ENCODE measurements at regions not wholly inside any gene's neighbourhood (a gene's known extent, or its start where the extent isn't known, plus 50 kb on each side); places are given as distances from the start of the nearest gene placed in this dataset.

GRCh38 chr4:54863571-54864255, 206.0 kb downstream of the KIT start:
- TF ChIP-seq POLR2A (IDR thresholded peaks at IDR 0.05): no peak
- TF ChIP-seq, protein P1, sequence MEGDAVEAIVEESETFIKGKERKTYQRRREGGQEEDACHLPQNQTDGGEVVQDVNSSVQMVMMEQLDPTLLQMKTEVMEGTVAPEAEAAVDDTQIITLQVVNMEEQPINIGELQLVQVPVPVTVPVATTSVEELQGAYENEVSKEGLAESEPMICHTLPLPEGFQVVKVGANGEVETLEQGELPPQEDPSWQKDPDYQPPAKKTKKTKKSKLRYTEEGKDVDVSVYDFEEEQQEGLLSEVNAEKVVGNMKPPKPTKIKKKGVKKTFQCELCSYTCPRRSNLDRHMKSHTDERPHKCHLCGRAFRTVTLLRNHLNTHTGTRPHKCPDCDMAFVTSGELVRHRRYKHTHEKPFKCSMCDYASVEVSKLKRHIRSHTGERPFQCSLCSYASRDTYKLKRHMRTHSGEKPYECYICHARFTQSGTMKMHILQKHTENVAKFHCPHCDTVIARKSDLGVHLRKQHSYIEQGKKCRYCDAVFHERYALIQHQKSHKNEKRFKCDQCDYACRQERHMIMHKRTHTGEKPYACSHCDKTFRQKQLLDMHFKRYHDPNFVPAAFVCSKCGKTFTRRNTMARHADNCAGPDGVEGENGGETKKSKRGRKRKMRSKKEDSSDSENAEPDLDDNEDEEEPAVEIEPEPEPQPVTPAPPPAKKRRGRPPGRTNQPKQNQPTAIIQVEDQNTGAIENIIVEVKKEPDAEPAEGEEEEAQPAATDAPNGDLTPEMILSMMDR (IDR thresholded peaks at IDR 0.05): no peak
